Vagina (tissue), 2 donors: ENCODE measurements at regions not wholly inside any gene's neighbourhood (a gene's known extent, or its start where the extent isn't known, plus 50 kb on each side); places are given as distances from the start of the nearest gene placed in this dataset.

Source experiments
- POLR2A ChIP-seq, 2 donors: fragments of 450-650 bp; IDR thresholded peaks; one replicate each; pipeline ENCODE4 v1.6.1; 2017; ENCODE audit warnings: antibody characterized with exemption in 2 of 2, mild to moderate bottlenecking in 2 of 2, moderate library complexity in 2 of 2
- POLR2AphosphoS5 ChIP-seq, 2 donors: sonication (generic); formaldehyde crosslinking; IDR thresholded peaks; one replicate each; pipeline ENCODE4 v1.9.0; 2017; ENCODE audit warnings: antibody characterized with exemption in 2 of 2, mild to moderate bottlenecking in 2 of 2, low read depth in 1 of 2; ENCODE audit not compliant: insufficient read depth in 1 of 2
- TF ChIP-seq, protein P1 (sequence below), 3 experiments: fragments of 450-650 bp in 2 of 3; fragments of 200-600 bp in 1 of 3; sonication (generic) in 1 of 3; IDR thresholded peaks; one replicate each; pipeline ENCODE4 v1.5.1; 2017 to 2019; ENCODE audit warnings: antibody characterized with exemption in 3 of 3, mild to moderate bottlenecking in 2 of 3, moderate library complexity in 2 of 3

DNA sequence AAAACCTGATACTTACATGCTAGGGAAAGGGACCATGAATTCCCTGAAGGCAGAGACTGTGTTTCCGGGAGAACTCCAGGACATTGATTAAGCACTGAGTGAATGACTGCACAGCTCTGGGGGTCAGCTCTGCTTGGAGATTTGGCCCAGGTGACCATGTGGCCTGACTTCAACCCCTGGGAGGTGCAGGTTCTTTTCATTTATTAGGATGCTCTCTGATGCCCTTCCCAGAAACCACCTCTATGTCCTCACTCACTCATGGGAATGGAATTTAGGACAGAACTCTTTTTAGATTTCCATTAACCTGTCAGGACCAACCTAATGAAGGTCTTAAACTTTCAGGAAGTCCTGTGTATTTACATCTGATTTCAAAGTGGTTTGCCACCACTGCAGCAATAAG lies 393.3 kb upstream of the ARGLU1 start:
- TF ChIP-seq POLR2AphosphoS5 (IDR thresholded peaks at IDR 0.05; ENCODE audit: insufficient read depth in 1 of 2, low read depth in 1 of 2): no peak
- TF ChIP-seq, protein P1, sequence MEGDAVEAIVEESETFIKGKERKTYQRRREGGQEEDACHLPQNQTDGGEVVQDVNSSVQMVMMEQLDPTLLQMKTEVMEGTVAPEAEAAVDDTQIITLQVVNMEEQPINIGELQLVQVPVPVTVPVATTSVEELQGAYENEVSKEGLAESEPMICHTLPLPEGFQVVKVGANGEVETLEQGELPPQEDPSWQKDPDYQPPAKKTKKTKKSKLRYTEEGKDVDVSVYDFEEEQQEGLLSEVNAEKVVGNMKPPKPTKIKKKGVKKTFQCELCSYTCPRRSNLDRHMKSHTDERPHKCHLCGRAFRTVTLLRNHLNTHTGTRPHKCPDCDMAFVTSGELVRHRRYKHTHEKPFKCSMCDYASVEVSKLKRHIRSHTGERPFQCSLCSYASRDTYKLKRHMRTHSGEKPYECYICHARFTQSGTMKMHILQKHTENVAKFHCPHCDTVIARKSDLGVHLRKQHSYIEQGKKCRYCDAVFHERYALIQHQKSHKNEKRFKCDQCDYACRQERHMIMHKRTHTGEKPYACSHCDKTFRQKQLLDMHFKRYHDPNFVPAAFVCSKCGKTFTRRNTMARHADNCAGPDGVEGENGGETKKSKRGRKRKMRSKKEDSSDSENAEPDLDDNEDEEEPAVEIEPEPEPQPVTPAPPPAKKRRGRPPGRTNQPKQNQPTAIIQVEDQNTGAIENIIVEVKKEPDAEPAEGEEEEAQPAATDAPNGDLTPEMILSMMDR (IDR thresholded peaks at IDR 0.05): no peak
- TF ChIP-seq POLR2A (IDR thresholded peaks at IDR 0.05): no peak
